GM12878 (cell line): ENCODE measurements at regions not wholly inside any gene's neighbourhood (a gene's known extent, or its start where the extent isn't known, plus 50 kb on each side); places are given as distances from the start of the nearest gene placed in this dataset.

Source experiments
- ATAC-seq: fragments of 200-7000 bp; cut with Tn5 transposase; 3 replicates; pipeline ENCODE4 v1.9.1; 2020; ENCODE audit warnings: mild to moderate bottlenecking, moderate library complexity
- BruUV-seq: library from RNA; stranded (reverse); fragments of 400-500 nt; replicated peaks from 2 replicates; lab custom pipeline; 2021; lab: Mats Ljungman, UMichigan
- CTCF ChIA-PET: fragments of 300-600 bp; sonication (Branson Sonifier 250); formaldehyde crosslinking; extraction: SDS; loops from one replicate; lab custom pipeline; 2021; ENCODE audit warnings: inconsistent platforms; lab: Yijun Ruan, JAX
- POLR2A ChIA-PET: fragments of 350-600 bp; formaldehyde crosslinking; extraction: SDS; loops from one replicate; lab custom pipeline; 2021; ENCODE audit warnings: inconsistent platforms; lab: Charles Lee
- RAD21 ChIA-PET: fragments of 300-600 bp; sonication (Branson Sonifier 250); formaldehyde crosslinking; loops from one replicate; lab custom pipeline; 2023; ENCODE audit warnings: antibody characterized with exemption; ENCODE audit not compliant: unreplicated experiment; lab: Charles Lee
- SMC1A ChIA-PET: fragments of 300-600 bp; sonication (Branson Sonifier 250); formaldehyde crosslinking; loops from one replicate; lab custom pipeline; 2023; ENCODE audit not compliant: unreplicated experiment, uncharacterized antibody; lab: Charles Lee
- DNase-seq: peaks from one replicate; pipeline ENCODE4 v3.0.0-alpha.2; 2011; ENCODE audit warnings: low read depth, low spot score
- FAIRE-seq: peaks from 3 replicates; lab custom pipeline; 2011; peaks lifted over from hg19 to GRCh38; lab: Jason Lieb, UNC
- H2AFZ ChIP-seq: 2 replicates; pipeline ENCODE4 v1.6.0; 2011; ENCODE audit warnings: low read depth, low read length, control low read depth; ENCODE audit not compliant: control insufficient read depth
- H3K27ac ChIP-seq: 2 replicates; pipeline ENCODE4 v1.5.1; 2011; ENCODE audit warnings: control low read depth; ENCODE audit not compliant: control insufficient read depth, insufficient read depth
- H3K27me3 ChIP-seq, 2 experiments: replicated peaks in 1 of 2; 2 replicates each; pipeline versions ENCODE4 v1.6.0 to v1.6.1; 2011; ENCODE audit warnings: low read length in 1 of 2; ENCODE audit not compliant: control insufficient read depth in 2 of 2, insufficient read depth in 2 of 2
- H3K36me3 ChIP-seq, 2 experiments: 2 replicates each; pipeline ENCODE4 v1.5.1; 2011; ENCODE audit warnings: low read length in 1 of 2; ENCODE audit not compliant: control insufficient read depth in 2 of 2, insufficient read depth in 2 of 2
- H3K4me1 ChIP-seq: 2 replicates; pipeline ENCODE4 v1.6.1; 2011; ENCODE audit warnings: mild to moderate bottlenecking, low read length, moderate library complexity, mixed read lengths; ENCODE audit not compliant: control insufficient read depth, insufficient read depth
- H3K4me2 ChIP-seq: 2 replicates; pipeline ENCODE4 v1.6.0; 2011; ENCODE audit warnings: control low read depth; ENCODE audit not compliant: control insufficient read depth, insufficient read depth
- H3K4me3 ChIP-seq: fragments of 200-600 bp; sonication (generic); 2 replicates; pipeline ENCODE4 v1.5.1; 2016
- H3K79me2 ChIP-seq: 2 replicates; pipeline ENCODE4 v1.6.0; 2011; ENCODE audit warnings: low read length; ENCODE audit not compliant: control insufficient read depth, insufficient read depth
- H3K9ac ChIP-seq: 2 replicates; pipeline ENCODE4 v1.8.0; 2011; ENCODE audit warnings: low read length, control low read depth, mixed read lengths; ENCODE audit not compliant: control insufficient read depth, insufficient read depth
- H3K9me3 ChIP-seq: replicated peaks from 3 replicates; pipeline ENCODE4 v1.5.1; 2011; ENCODE audit warnings: mild to moderate bottlenecking, low read length; ENCODE audit not compliant: control insufficient read depth, insufficient read depth
- H4K20me1 ChIP-seq: 2 replicates; pipeline ENCODE4 v1.6.0; 2011; ENCODE audit not compliant: control insufficient read depth, insufficient read depth
- ATF3 ChIP-seq: IDR thresholded peaks from 2 replicates; pipeline ENCODE4 v1.6.1; 2011; ENCODE audit warnings: low read depth, mild to moderate bottlenecking, low read length, moderate library complexity, borderline replicate concordance; ENCODE audit errors: extremely low read depth
- BHLHE40 ChIP-seq, 2 experiments: fragments of 450-650 bp in 1 of 2; IDR thresholded peaks; 2 replicates each; pipeline ENCODE4 v1.6.1; 2011 to 2017; ENCODE audit warnings: low read depth in 2 of 2, borderline replicate concordance in 1 of 2, improper control_type of control experiment in 1 of 2, low read length in 1 of 2, mild to moderate bottlenecking in 1 of 2
- CREB1 ChIP-seq: IDR thresholded peaks from 2 replicates; pipeline ENCODE4 v1.6.1; 2012; ENCODE audit warnings: low read depth, mild to moderate bottlenecking, inconsistent platforms
- EED ChIP-seq: sonication (generic); IDR thresholded peaks from 2 replicates; pipeline ENCODE4 v1.6.1; 2016; ENCODE audit warnings: antibody characterized with exemption, low read depth
- IRF4 ChIP-seq: IDR thresholded peaks from 2 replicates; pipeline ENCODE4 v1.6.1; 2011; ENCODE audit warnings: low read depth, low read length
- PKNOX1 ChIP-seq: fragments of 450-650 bp; IDR thresholded peaks from 2 replicates; pipeline ENCODE4 v1.6.1; 2016; ENCODE audit warnings: mild to moderate bottlenecking
- POLR2A ChIP-seq: IDR thresholded peaks from 2 replicates; pipeline ENCODE4 v1.6.1; 2011; ENCODE audit warnings: low read depth, mild to moderate bottlenecking, low read length
- RCOR1 ChIP-seq: conservative IDR thresholded peaks from 2 replicates; pipeline ENCODE4 v1.6.1; 2012; ENCODE audit warnings: low read depth, low read length, improper control_type of control experiment
- RFX5 ChIP-seq: IDR thresholded peaks from 2 replicates; pipeline ENCODE4 v1.6.1; 2011; ENCODE audit warnings: low read depth, low read length, improper control_type of control experiment
- USF1 ChIP-seq: IDR thresholded peaks from 2 replicates; pipeline ENCODE4 v1.6.1; 2011; ENCODE audit warnings: borderline replicate concordance, low read depth, mild to moderate bottlenecking, moderate library complexity, mixed read lengths, low read length; ENCODE audit not compliant: insufficient read depth; ENCODE audit errors: extremely low read length
- ZBTB40 ChIP-seq: fragments of 450-650 bp; IDR thresholded peaks from 2 replicates; pipeline ENCODE4 v1.6.1; 2016; ENCODE audit warnings: mild to moderate bottlenecking, moderate library complexity, borderline replicate concordance
- ZNF687 ChIP-seq: fragments of 450-650 bp; IDR thresholded peaks from 2 replicates; pipeline ENCODE4 v1.6.1; 2017; ENCODE audit warnings: mild to moderate bottlenecking, moderate library complexity
- WGBS: methylation state at CpG from one replicate; pipeline ENCODE4 v1.1.6; 2016; ENCODE audit warnings: low lambda C conversion rate; ENCODE audit not compliant: insufficient replicate concordance, insufficient coverage; ENCODE audit errors: missing lambda C conversion rate; 5-methylcytosine and 5-hydroxymethylcytosine counted together
- in situ Hi-C: fragments of 300-500 bp; cut with MboI; formaldehyde crosslinking; loops from 9 replicates; pipeline ENCODE4 v1.14.3; 2018; ENCODE audit warnings: mixed read lengths
- intact Hi-C: fragments of 100-400 bp; cut with micrococcal nuclease; formaldehyde crosslinking; loops from one replicate; pipeline ENCODE4 v1.14.2; 2022; ENCODE audit not compliant: unreplicated experiment

GRCh38 chr14:53695692-53696214 is 260.9 kb downstream of the BMP4 start (continued):
- TF ChIP-seq ZBTB40: no peak
- TF ChIP-seq RCOR1: no peak

DNA sequence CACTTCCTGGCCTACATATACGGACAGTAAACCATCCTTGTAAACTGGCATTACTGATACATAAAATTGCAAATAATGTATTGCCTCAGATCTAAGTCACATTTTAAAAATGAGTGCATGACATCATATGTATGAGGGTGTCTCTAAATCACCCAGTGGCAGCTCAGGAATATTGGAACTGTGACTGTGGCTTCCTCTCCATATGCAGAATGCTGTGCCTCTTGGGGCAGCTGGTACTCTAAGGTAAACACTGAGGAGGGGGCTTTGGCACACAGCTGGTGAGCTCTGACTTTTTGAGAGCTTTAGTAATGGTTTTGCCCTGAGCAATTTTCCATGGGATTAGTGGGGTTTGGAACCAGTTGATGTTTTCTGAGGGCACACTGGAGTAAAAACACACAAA is 263.7 kb downstream of the BMP4 start:
- no peak overlapping the region for H3K4me2 ChIP-seq
- H3K9ac ChIP-seq: no peak overlapping the region
- ChIA-PET RAD21 (no interaction called here), CTCF (interaction anchor here (1.6 kb wide), 1 partner anchor 11 kb away, joined by 4 read pairs; no protein-coding TSS in a partner anchor), SMC1A (interaction anchor here (1.6 kb wide), 2 partner anchors 10 to 54 kb away, joined by 3 to 4 read pairs; no protein-coding TSS in a partner anchor), POLR2A (no interaction called here)
- no peak overlapping the region for H2AFZ ChIP-seq
- H3K9me3 ChIP-seq: no peaks in the 10 kb centered on the region
- peaks cover 4% of the 10 kb centered on the region for H3K4me1 ChIP-seq
- H3K27me3 ChIP-seq: no peaks in the 10 kb centered on the region
- FAIRE-seq (no peak), DNase-seq (no peak), ATAC-seq (no peak)
- BruUV-seq: no TSS peak
- H3K4me3 ChIP-seq: no peak overlapping the region
- 0% methylated on average over 1 of the region's 1 CpG for WGBS
- in situ Hi-C loops (no loop called here), intact Hi-C loops (no loop called here)
- H3K27ac ChIP-seq: no peak overlapping the region
- H4K20me1 ChIP-seq: no peaks in the 10 kb centered on the region
- no peaks in the 10 kb centered on the region for H3K79me2 ChIP-seq
- no peaks in the 10 kb centered on the region for H3K36me3 ChIP-seq
- TF ChIP-seq PKNOX1 (no peak), CREB1 (no peak), ATF3 (no peak), IRF4 (no peak), RFX5 (no peak), EED (no peak), USF1 (no peak), POLR2A (no peak), BHLHE40 (IDR thresholded peaks at IDR 0.05; ENCODE audit: borderline replicate concordance in 1 of 2, low read depth in 2 of 2, low read length in 1 of 2) (no peak), ZNF687 (no peak)
